HG03469 (cell line): ENCODE measurements at regions not wholly inside any gene's neighbourhood (a gene's known extent, or its start where the extent isn't known, plus 50 kb on each side); places are given as distances from the start of the nearest gene placed in this dataset.

Experiments used
- ATAC-seq: cut with Tn5 transposase; IDR thresholded peaks from one replicate; pipeline ENCODE4 v1.9.1; 2021; ENCODE audit warnings: mild to moderate bottlenecking, moderate library complexity, moderate number of reproducible peaks; ENCODE audit not compliant: unreplicated experiment

DNA sequence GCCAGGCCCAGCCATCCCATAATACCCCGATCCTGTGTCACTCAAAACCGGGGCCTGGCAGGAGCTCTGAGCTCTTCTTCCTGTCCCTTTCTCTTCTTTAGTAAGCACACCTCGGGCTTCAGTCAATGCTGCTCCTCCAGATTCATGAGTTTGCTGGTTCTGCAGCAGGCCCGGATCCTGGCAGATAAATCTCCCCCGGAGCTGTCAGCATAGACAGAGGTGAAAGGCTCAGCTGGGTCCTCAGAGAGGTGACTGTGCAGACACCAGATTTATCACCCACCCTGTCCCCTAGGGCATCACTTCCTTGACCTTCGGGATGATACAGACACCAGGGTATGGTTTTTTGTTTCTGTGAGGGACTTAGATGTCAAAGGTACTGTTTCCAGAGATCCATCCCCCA is 242.5 kb upstream of the N4BP1 start:
- no peak for ATAC-seq

GRCh38 chr16:48850097-48850770 is 240.3 kb upstream of the N4BP1 start:
- ATAC-seq = no peak

- no peak for ATAC-seq
Measured at GRCh38 chr16:48846277-48846676, 236.3 kb upstream of the N4BP1 start.

GRCh38 chr16:48845261-48845660 is 235.3 kb upstream of the N4BP1 start:
- ATAC-seq = no peak

GRCh38 chr16:48838349-48838748 is 228.4 kb upstream of the N4BP1 start:
- no peak for ATAC-seq

GRCh38 chr16:48836636-48837035 is 226.7 kb upstream of the N4BP1 start:
- no peak for ATAC-seq

DNA sequence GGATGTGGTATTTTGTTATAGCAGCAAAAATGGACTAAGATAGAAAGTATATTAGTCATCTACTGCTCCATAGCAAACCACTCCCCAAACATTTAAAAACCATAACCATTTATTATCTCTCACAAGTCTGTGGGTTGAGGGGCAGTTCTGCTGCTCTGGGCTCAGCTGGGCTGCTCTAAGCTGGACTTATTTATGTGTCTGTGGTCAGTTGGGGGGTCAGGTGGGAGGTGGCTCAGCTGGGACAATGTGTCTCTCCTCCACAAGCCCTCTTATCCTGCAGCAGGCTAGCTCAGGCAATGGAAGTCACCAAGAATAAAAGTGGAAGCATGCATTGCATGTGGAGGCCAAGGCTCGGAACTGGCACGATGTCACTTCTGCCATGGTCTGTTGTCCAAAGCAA is 226.1 kb upstream of the N4BP1 start:
- no peak for ATAC-seq

- ATAC-seq = no peak
Measured at GRCh38 chr16:48834576-48834975, 224.6 kb upstream of the N4BP1 start.

DNA sequence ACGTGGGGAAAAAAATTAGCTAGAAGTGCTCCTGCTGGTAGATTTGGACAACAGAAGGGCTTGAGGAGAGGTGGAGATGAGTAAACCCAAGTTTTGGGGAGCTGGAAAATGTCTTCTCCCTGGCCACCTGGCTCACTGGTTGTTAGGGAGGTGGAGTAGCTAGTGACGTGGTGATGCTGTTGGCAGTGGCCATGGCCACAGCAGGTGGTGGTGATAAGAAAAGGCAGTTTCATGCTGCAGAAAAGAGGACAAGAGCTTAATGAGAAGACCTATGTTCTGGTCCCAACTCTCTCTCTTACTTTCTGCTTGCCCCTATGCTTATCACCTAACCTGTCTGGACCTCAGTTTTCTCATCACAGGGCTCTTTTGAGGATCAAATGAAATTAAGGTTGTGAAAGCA is 223.5 kb upstream of the N4BP1 start:
- no peak for ATAC-seq

DNA sequence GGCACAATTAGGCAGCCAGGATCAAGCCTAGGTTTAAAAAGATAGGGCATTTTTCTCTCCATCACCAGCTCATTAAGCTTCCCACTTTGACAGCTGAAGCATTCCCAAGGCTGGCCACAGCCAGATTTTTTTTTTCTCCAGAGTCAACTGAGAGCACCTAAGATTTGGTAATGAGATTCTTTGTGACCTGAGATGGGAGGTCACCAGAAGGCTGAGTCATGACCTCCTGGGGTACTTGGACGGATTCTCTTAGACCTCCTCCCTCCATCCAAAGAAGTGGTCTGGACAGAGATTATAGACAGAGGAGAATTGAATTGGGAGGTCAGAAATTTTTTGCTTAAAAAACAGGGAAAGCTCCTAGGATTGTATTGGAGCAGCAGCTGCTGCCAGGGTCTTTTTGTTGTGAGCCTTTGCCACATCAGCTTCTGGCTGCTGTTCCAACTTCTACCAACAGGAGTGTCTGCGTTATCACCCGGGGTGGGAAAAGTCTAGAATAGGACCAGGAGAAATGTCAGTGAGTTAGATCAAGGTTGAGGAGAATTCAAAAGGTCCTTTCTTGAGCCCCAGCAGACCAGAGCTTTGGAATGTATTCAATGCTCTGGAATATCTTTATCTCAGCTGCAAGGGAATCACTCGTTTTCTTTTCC is 221.2 kb upstream of the N4BP1 start:
- ATAC-seq = no peak

- ATAC-seq = no peak
Measured at GRCh38 chr16:48829336-48830310, 219.6 kb upstream of the N4BP1 start.

DNA sequence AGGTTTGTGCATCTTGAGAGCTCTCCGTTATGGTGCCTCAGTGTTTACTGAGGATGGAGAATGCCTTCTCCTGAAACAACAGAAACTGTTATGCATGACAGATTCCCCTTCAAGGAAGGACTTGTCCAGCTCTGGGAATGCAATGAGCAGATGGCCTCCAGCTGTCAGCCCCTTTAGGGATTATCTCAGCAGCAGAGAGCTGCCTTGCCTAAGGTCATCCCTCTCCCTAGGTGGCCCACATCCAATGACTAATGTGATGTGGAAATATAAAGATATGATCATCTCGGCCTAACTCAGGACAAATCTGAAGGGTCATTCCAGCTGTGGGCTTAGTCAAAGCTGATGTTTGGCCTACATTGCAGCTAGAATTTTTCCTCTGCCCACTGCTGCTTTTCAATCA is 214.3 kb upstream of the N4BP1 start:
- no peak for ATAC-seq

- no peak for ATAC-seq
Measured at GRCh38 chr16:48822431-48822830, 212.5 kb upstream of the N4BP1 start.

DNA sequence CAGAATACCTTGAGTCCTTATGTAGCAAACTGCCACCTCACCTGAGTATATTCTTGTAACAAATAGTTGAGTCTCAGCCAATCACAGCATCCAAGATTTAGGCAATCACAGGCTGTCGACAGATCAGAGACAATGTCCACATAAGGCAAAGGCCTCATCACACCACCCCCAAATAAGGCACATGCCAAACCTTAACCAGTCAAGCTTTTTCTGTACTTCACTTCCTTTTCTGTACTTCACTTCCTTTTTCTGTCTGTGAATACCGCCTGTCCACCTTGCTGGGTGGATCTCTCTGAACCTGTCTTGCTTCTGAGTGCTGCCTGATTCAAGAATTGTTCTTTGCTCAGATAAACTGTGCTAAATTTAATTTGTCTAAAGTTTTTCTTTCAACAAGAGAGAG is 210.4 kb upstream of the N4BP1 start:
- no peak for ATAC-seq

GRCh38 chr16:48818257-48818656 is 208.3 kb upstream of the N4BP1 start:
- no peak for ATAC-seq

GRCh38 chr16:48817032-48817431 is 207.1 kb upstream of the N4BP1 start:
- ATAC-seq = no peak

GRCh38 chr16:48816393-48816792 is 206.4 kb upstream of the N4BP1 start:
- ATAC-seq = no peak

DNA sequence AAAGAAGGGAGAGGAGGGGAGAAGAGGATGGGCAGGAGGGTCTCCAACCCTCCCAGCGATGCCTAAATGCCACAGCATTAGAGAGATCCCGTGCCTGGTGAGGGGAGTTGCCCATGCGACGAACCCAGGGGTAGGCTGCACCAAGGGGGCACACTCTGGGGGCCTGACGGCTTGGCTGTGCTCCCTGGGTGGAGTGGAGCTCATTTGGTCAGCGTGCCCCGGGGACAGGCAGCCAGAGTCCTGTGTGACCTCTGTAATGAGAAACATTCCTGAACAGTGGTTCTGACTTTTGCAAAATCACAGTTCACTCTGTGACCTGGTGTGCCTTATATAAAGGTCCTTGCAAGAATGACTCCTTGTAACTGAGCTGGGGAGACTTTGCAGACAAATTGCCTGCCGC is 205.0 kb upstream of the N4BP1 start:
- no peak for ATAC-seq

- ATAC-seq = no peak
Measured at GRCh38 chr16:48813485-48813884, 203.5 kb upstream of the N4BP1 start.

DNA sequence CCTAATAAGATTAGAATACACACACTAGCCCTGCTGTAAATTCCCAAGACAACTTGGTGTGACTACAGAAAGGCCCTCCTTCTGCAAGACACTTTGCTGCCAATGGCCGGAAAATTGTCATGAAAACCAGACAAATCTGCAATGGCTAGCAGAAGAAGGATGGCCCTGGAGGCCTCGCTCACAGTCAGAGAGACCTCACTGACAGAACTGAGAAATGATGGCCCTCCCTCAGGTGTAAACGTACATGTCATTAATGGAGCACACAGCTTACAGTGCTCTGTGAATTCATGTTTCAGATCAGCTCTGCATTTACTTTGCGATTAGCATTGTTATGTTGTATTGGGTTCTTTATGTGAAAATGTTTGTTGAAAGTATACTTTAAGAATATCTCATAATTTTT is 202.9 kb upstream of the N4BP1 start:
- ATAC-seq = no peak

- no peak for ATAC-seq
Measured at GRCh38 chr16:48811478-48811877, 201.5 kb upstream of the N4BP1 start.
